Transverse colon (tissue), 4 donors: ENCODE measurements at regions not wholly inside any gene's neighbourhood (a gene's known extent, or its start where the extent isn't known, plus 50 kb on each side); places are given as distances from the start of the nearest gene placed in this dataset.

ENCODE experiments used
- DNase-seq: peaks from one replicate; pipeline ENCODE4 v3.0.0-alpha.2; 2019
- H3K27ac ChIP-seq, 4 donors: fragments of 200-600 bp; sonication (generic); 2 replicates each; pipeline ENCODE4 v1.5.1; 2016 to 2018; ENCODE audit warnings: inconsistent platforms in 4 of 4
- H3K27me3 ChIP-seq: fragments of 200-600 bp; sonication (generic); 2 replicates; pipeline ENCODE4 v1.5.1; 2017; ENCODE audit warnings: inconsistent platforms
- H3K36me3 ChIP-seq, 4 donors: fragments of 200-600 bp; sonication (generic); 2 replicates each; pipeline ENCODE4 v1.5.1; 2017 to 2019; ENCODE audit warnings: inconsistent platforms in 4 of 4
- H3K4me1 ChIP-seq, 4 donors: fragments of 200-600 bp; sonication (generic); 2 replicates each; pipeline ENCODE4 v1.5.1; 2017 to 2020; ENCODE audit warnings: inconsistent platforms in 4 of 4
- H3K4me3 ChIP-seq, 4 donors: fragments of 200-600 bp; sonication (generic); 1 replicate in 1 of 4; 2 replicates in 3 of 4; pipeline versions ENCODE4 v1.5.1 to v1.6.1; 2017 to 2019; ENCODE audit warnings: inconsistent platforms in 4 of 4
- H3K9me3 ChIP-seq, 2 donors: fragments of 200-600 bp; sonication (generic); 2 replicates each; pipeline ENCODE4 v1.5.1; 2017 to 2019; ENCODE audit warnings: inconsistent platforms in 2 of 2
- CTCF ChIP-seq, 5 experiments: fragments of 200-600 bp in 3 of 5; fragments of 450-650 bp in 2 of 5; sonication (generic) in 3 of 5; IDR thresholded peaks; 1 replicate in 2 of 5; 2 replicates in 3 of 5; pipeline ENCODE4 v1.5.1; 2016 to 2017; ENCODE audit warnings: antibody characterized with exemption in 5 of 5, inconsistent platforms in 3 of 5, mild to moderate bottlenecking in 2 of 5, moderate library complexity in 1 of 5
- EP300 ChIP-seq: sonication (generic); formaldehyde crosslinking; IDR thresholded peaks from one replicate; pipeline ENCODE4 v1.6.1; 2017; ENCODE audit warnings: antibody characterized with exemption, low read depth
- POLR2A ChIP-seq: fragments of 450-650 bp; IDR thresholded peaks from one replicate; pipeline ENCODE4 v1.6.1; 2016; ENCODE audit warnings: antibody characterized with exemption, mild to moderate bottlenecking, moderate library complexity
- POLR2AphosphoS5 ChIP-seq, 3 donors: sonication (generic); formaldehyde crosslinking; IDR thresholded peaks; one replicate each; pipeline ENCODE4 v1.6.1; 2016; ENCODE audit warnings: antibody characterized with exemption in 3 of 3
- WGBS, 2 donors: methylation state at CpG; one replicate each; pipeline ENCODE4 v1.1.5; 2018; ENCODE audit warnings: low coverage in 1 of 2; 5-methylcytosine and 5-hydroxymethylcytosine counted together
- in situ Hi-C, 4 donors: fragments of 200-750 bp; cut with MboI; loops; one replicate each; pipeline versions ENCODE4 v1.15.0 to v1.15.1; 2017; ENCODE audit warnings: low sequenced_read_pairs in 3 of 4, low pct_ligation_motif_present in 1 of 4, low pct_unique_long_range_greater_than_20kb in 1 of 4
- intact Hi-C: fragments of 100-400 bp; cut with DNase I; formaldehyde crosslinking; loops from one replicate; pipeline ENCODE4 v1.15.1; 2023; ENCODE audit warnings: low total_unique reads

- Histone ChIP-seq H3K27ac (no peak overlapping the region), H3K4me1 (no peaks in the 10 kb centered on the region), H3K4me3 (no peak overlapping the region), H3K27me3 (peaks cover under 1% of the 10 kb centered on the region), H3K9me3 (no peaks in the 10 kb centered on the region), H3K36me3 (no peaks in the 10 kb centered on the region)
- no peak for DNase-seq
- intact Hi-C loops (no loop called here), in situ Hi-C loops (loop anchor here in 3 of 4 donors (10.0 kb wide), 2 partner anchors 187 to 587 kb away; no protein-coding TSS in a partner anchor)
- WGBS, 2 donors = 73% methylated on average over 4 of the region's 4 CpGs; no CpG with 5 or more reads in 1 of the 2 donors
- TF ChIP-seq CTCF (IDR thresholded peaks at IDR 0.05) = no peak
- no peak for TF ChIP-seq EP300
- TF ChIP-seq POLR2A = no peak
- no peak for TF ChIP-seq POLR2AphosphoS5 (IDR thresholded peaks at IDR 0.05)
Measured at GRCh38 chr14:76641541-76641940, 119.7 kb upstream of the VASH1 start.

- WGBS, 2 donors = 55% methylated on average over 6 of the region's 6 CpGs; no CpG with 5 or more reads in 1 of the 2 donors
- TF ChIP-seq POLR2AphosphoS5 (IDR thresholded peaks at IDR 0.05) (no peak), POLR2A (no peak), EP300 (no peak), CTCF (IDR thresholded peaks at IDR 0.05) (no peak)
- Histone ChIP-seq H3K27ac (no peak overlapping the region), H3K36me3 (no peaks in the 10 kb centered on the region), H3K9me3 (no peaks in the 10 kb centered on the region), H3K4me1 (no peaks in the 10 kb centered on the region), H3K27me3 (no peaks in the 10 kb centered on the region), H3K4me3 (no peak overlapping the region)
- in situ Hi-C loops (loop anchor here in 3 of 4 donors (10.0 kb wide), 2 partner anchors 189 to 589 kb away; no protein-coding TSS in a partner anchor), intact Hi-C loops (no loop called here)
- DNase-seq = no peak
Measured at GRCh38 chr14:76643887-76644286, 117.4 kb upstream of the VASH1 start.

GRCh38 chr14:76644855-76645518, 116.3 kb upstream of the VASH1 start:
- H3K27ac ChIP-seq = no peak overlapping the region
- no peaks in the 10 kb centered on the region for H3K36me3 ChIP-seq
- no peak for DNase-seq
- TF ChIP-seq POLR2AphosphoS5 (IDR thresholded peaks at IDR 0.05) (no peak), CTCF (IDR thresholded peaks at IDR 0.05) (peak in 4 of 5 experiments; percentile 26 to 36 (median 30))
- intact Hi-C loops = loop anchor here (5.0 kb wide), 1 partner anchor 188 kb away; no protein-coding TSS in a partner anchor
- no peaks in the 10 kb centered on the region for H3K4me1 ChIP-seq
- in situ Hi-C loops = loop anchor here in 3 of 4 donors (10.0 kb wide), 2 partner anchors 190 to 590 kb away; no protein-coding TSS in a partner anchor
- WGBS, 2 donors = 23 to 29% methylated on average over 4 to 13 of the region's 13 CpGs
- no peaks in the 10 kb centered on the region for H3K27me3 ChIP-seq
- no peak overlapping the region for H3K4me3 ChIP-seq
- no peaks in the 10 kb centered on the region for H3K9me3 ChIP-seq

- TF ChIP-seq EP300 = no peak
- no peak for TF ChIP-seq POLR2AphosphoS5 (IDR thresholded peaks at IDR 0.05)
- TF ChIP-seq CTCF (IDR thresholded peaks at IDR 0.05) = peak; percentile 61 to 75 (median 72)
- TF ChIP-seq POLR2A = no peak
- in situ Hi-C loops = loop anchor here in 3 of 4 donors (10.0 kb wide), 2 partner anchors 193 to 593 kb away; no protein-coding TSS in a partner anchor
- no peaks in the 10 kb centered on the region for H3K9me3 ChIP-seq
- no peak overlapping the region for H3K4me3 ChIP-seq
- H3K27ac ChIP-seq = no peak overlapping the region
- intact Hi-C loops = loop anchor here (5.0 kb wide), 1 partner anchor 190 kb away; no protein-coding TSS in a partner anchor
- no peaks in the 10 kb centered on the region for H3K36me3 ChIP-seq
- WGBS, 2 donors = 78 to 97% methylated on average over 5 to 7 of the region's 7 CpGs
- peak; percentile 10 for DNase-seq
- no peaks in the 10 kb centered on the region for H3K27me3 ChIP-seq
- no peaks in the 10 kb centered on the region for H3K4me1 ChIP-seq
Measured at GRCh38 chr14:76647697-76648298, 113.5 kb upstream of the VASH1 start.
